ENCODE measurements at regions not wholly inside any gene's neighbourhood (a gene's known extent, or its start where the extent isn't known, plus 50 kb on each side); places are given as distances from the start of the nearest gene placed in this dataset.

- no peak for TF ChIP-seq CTCF (IDR thresholded peaks at IDR 0.05; ENCODE audit: low read depth, low read length, missing control alignments)
- no peak for DNase-seq
- Histone ChIP-seq H3K27me3 (replicated peaks) (no peaks in the 10 kb centered on the region), H3K27ac (no peak overlapping the region), H3K4me3 (ENCODE audit: low read depth, low read length) (no peak overlapping the region), H3K36me3 (replicated peaks) (no peaks in the 10 kb centered on the region)
- in situ Hi-C loops (cut with HindIII; ENCODE audit: low pct_ligation_motif_present, low sequenced_read_pairs), result no loop called here
These were observed 183.6 kb downstream of the ANXA2 start for GRCh38 chr15:60214201-60214600.

GRCh38 chr15:60215225-60215963, 182.4 kb downstream of the ANXA2 start:
- Histone ChIP-seq H3K27ac (no peak overlapping the region), H3K36me3 (replicated peaks) (no peaks in the 10 kb centered on the region), H3K4me3 (ENCODE audit: low read depth, low read length) (no peak overlapping the region), H3K27me3 (replicated peaks) (no peaks in the 10 kb centered on the region)
- DNase-seq, result no peak
- no peak for TF ChIP-seq CTCF (IDR thresholded peaks at IDR 0.05; ENCODE audit: low read depth, low read length, missing control alignments)
- in situ Hi-C loops (cut with HindIII; ENCODE audit: low pct_ligation_motif_present, low sequenced_read_pairs), result no loop called here

GRCh38 chr15:60217161-60217560, 180.6 kb downstream of the ANXA2 start:
- no peak overlapping the region for H3K4me3 ChIP-seq (ENCODE audit: low read depth, low read length)
- H3K36me3 ChIP-seq (replicated peaks), result no peaks in the 10 kb centered on the region
- DNase-seq, result no peak
- in situ Hi-C loops (cut with HindIII; ENCODE audit: low pct_ligation_motif_present, low sequenced_read_pairs), result no loop called here
- no peak overlapping the region for H3K27ac ChIP-seq
- no peak for TF ChIP-seq CTCF (IDR thresholded peaks at IDR 0.05; ENCODE audit: low read depth, low read length, missing control alignments)
- no peaks in the 10 kb centered on the region for H3K27me3 ChIP-seq (replicated peaks)

GRCh38 chr15:60218256-60218655, 179.5 kb downstream of the ANXA2 start:
- no peak overlapping the region for H3K4me3 ChIP-seq (ENCODE audit: low read depth, low read length)
- in situ Hi-C loops (cut with HindIII; ENCODE audit: low pct_ligation_motif_present, low sequenced_read_pairs), result no loop called here
- H3K36me3 ChIP-seq (replicated peaks), result no peaks in the 10 kb centered on the region
- no peak for TF ChIP-seq CTCF (IDR thresholded peaks at IDR 0.05; ENCODE audit: low read depth, low read length, missing control alignments)
- DNase-seq, result no peak
- no peak overlapping the region for H3K27ac ChIP-seq
- H3K27me3 ChIP-seq (replicated peaks), result no peaks in the 10 kb centered on the region

- Histone ChIP-seq H3K27me3 (replicated peaks) (no peaks in the 10 kb centered on the region), H3K4me3 (ENCODE audit: low read depth, low read length) (no peak overlapping the region), H3K27ac (no peak overlapping the region), H3K36me3 (replicated peaks) (no peaks in the 10 kb centered on the region)
- DNase-seq, result no peak
- in situ Hi-C loops (cut with HindIII; ENCODE audit: low pct_ligation_motif_present, low sequenced_read_pairs), result no loop called here
- TF ChIP-seq CTCF (IDR thresholded peaks at IDR 0.05; ENCODE audit: low read depth, low read length, missing control alignments), result no peak
These were observed 177.9 kb downstream of the ANXA2 start for GRCh38 chr15:60219866-60220265.

GRCh38 chr15:60221356-60221755, 176.4 kb downstream of the ANXA2 start:
- Histone ChIP-seq H3K4me3 (ENCODE audit: low read depth, low read length) (no peak overlapping the region), H3K27me3 (replicated peaks) (no peaks in the 10 kb centered on the region), H3K36me3 (replicated peaks) (no peaks in the 10 kb centered on the region), H3K27ac (no peak overlapping the region)
- in situ Hi-C loops (cut with HindIII; ENCODE audit: low pct_ligation_motif_present, low sequenced_read_pairs), result no loop called here
- no peak for DNase-seq
- no peak for TF ChIP-seq CTCF (IDR thresholded peaks at IDR 0.05; ENCODE audit: low read depth, low read length, missing control alignments)
